HCT116 (cell line): ENCODE measurements at regions not wholly inside any gene's neighbourhood (a gene's known extent, or its start where the extent isn't known, plus 50 kb on each side); places are given as distances from the start of the nearest gene placed in this dataset.

Experiments used
- ATAC-seq: fragments of 200-7000 bp; cut with Tn5 transposase; 2 replicates; pipeline ENCODE4 v1.9.1; 2020; ENCODE audit warnings: mild to moderate bottlenecking, moderate library complexity
- BruUV-seq: library from RNA; stranded (reverse); fragments of 400-500 nt; replicated peaks from 2 replicates; lab custom pipeline; 2021; lab: Mats Ljungman, UMichigan
- CTCF ChIA-PET: fragments of 300-600 bp; sonication (Branson Sonifier 250); formaldehyde crosslinking; loops from one replicate; lab custom pipeline; 2021; ENCODE audit warnings: antibody characterized with exemption; lab: Charles Lee
- POLR2A ChIA-PET: fragments of 300-600, 350-600 bp; sonication (Branson Sonifier 250); formaldehyde crosslinking; loops from one replicate; lab custom pipeline; 2021; ENCODE audit warnings: antibody characterized with exemption; lab: Charles Lee
- RAD21 ChIA-PET, 2 experiments: fragments of 300-600 bp; sonication (Branson Sonifier 250); formaldehyde crosslinking; loops; one replicate each; lab custom pipeline; 2023; ENCODE audit warnings: low total read pairs in 2 of 2; ENCODE audit not compliant: uncharacterized antibody in 2 of 2, unreplicated experiment in 2 of 2, low non-redundant PET in 1 of 2; lab: Charles Lee
- DNase-seq: peaks from one replicate; pipeline ENCODE4 v3.0.0-alpha.2; 2010; ENCODE audit warnings: low read depth, low spot score
- H2AFZ ChIP-seq: fragments of 200-600 bp; shearing (Covaris generic), sonication (generic); 2 replicates; pipeline ENCODE4 v1.6.1; 2017; ENCODE audit warnings: low read depth, mixed run types, mixed read lengths, antibody characterized with exemption, low read length; ENCODE audit not compliant: poor library complexity, severe bottlenecking
- H3K27ac ChIP-seq: 2 replicates; pipeline ENCODE4 v1.5.1; 2012; ENCODE audit warnings: low read depth, low read length
- H3K27me3 ChIP-seq: fragments of 200-600 bp; sonication (generic); 2 replicates; pipeline ENCODE4 v1.6.1; 2016; ENCODE audit warnings: mixed run types, low read length, mixed read lengths; ENCODE audit not compliant: insufficient read depth
- H3K36me3 ChIP-seq, 2 experiments: fragments of 200-500 bp in 1 of 2; fragments of 200-600 bp in 1 of 2; sonication (Bioruptor generic) in 1 of 2; sonication (generic) in 1 of 2; 2 replicates each; pipeline versions ENCODE4 v1.5.1 to v1.6.1; 2014 to 2016; ENCODE audit warnings: low read length in 2 of 2, inconsistent platforms in 1 of 2, mixed read lengths in 1 of 2, mixed run types in 1 of 2; ENCODE audit not compliant: insufficient read depth in 2 of 2, control insufficient read depth in 1 of 2
- H3K4me1 ChIP-seq, 2 experiments: fragments of 200-600 bp in 1 of 2; sonication (generic) in 1 of 2; 2 replicates each; pipeline versions ENCODE4 v1.5.1 to v1.6.1; 2012 to 2017; ENCODE audit warnings: low read length in 2 of 2, inconsistent platforms in 1 of 2, mild to moderate bottlenecking in 1 of 2, mixed read lengths in 1 of 2, mixed run types in 1 of 2, moderate library complexity in 1 of 2; ENCODE audit not compliant: insufficient read depth in 2 of 2, control insufficient read depth in 1 of 2
- H3K4me2 ChIP-seq: fragments of 200-600 bp; sonication (generic); 2 replicates; pipeline ENCODE4 v1.6.1; 2017; ENCODE audit warnings: mixed run types, low read length, mixed read lengths
- H3K4me3 ChIP-seq, 2 experiments: fragments of 200-600 bp in 1 of 2; sonication (generic) in 1 of 2; replicated peaks in 1 of 2; 2 replicates each; pipeline ENCODE4 v1.5.1; 2011 to 2016; ENCODE audit warnings: low read length in 2 of 2, control low read depth in 1 of 2, low read depth in 1 of 2, mild to moderate bottlenecking in 1 of 2, mixed read lengths in 1 of 2, mixed run types in 1 of 2
- H3K79me2 ChIP-seq: fragments of 200-600 bp; sonication (generic); 2 replicates; pipeline ENCODE4 v1.6.1; 2017; ENCODE audit warnings: mild to moderate bottlenecking, mixed run types, low read length, moderate library complexity, mixed read lengths; ENCODE audit not compliant: insufficient read depth
- H3K9ac ChIP-seq: fragments of 200-600 bp; sonication (generic); 2 replicates; pipeline ENCODE4 v1.6.1; 2016; ENCODE audit warnings: low read length, mixed read lengths
- H3K9me2 ChIP-seq: fragments of 200-600 bp; sonication (generic), shearing (Covaris generic); 2 replicates; pipeline ENCODE4 v1.6.1; 2017; ENCODE audit warnings: mixed run types, mild to moderate bottlenecking, moderate library complexity; ENCODE audit not compliant: insufficient read depth
- H3K9me3 ChIP-seq, 2 experiments: fragments of 200-500 bp in 1 of 2; fragments of 200-600 bp in 1 of 2; sonication (Bioruptor generic) in 1 of 2; sonication (generic) in 1 of 2; 2 replicates each; pipeline ENCODE4 v1.6.1; 2014 to 2017; ENCODE audit warnings: low read length in 2 of 2, mixed read lengths in 2 of 2, inconsistent platforms in 1 of 2, low read depth in 1 of 2, mild to moderate bottlenecking in 1 of 2, mixed run types in 1 of 2, moderate library complexity in 1 of 2; ENCODE audit not compliant: control insufficient read depth in 1 of 2, insufficient read depth in 1 of 2
- H4K20me1 ChIP-seq: fragments of 200-600 bp; sonication (generic), shearing (Covaris generic); 2 replicates; pipeline ENCODE4 v1.6.1; 2017; ENCODE audit warnings: mixed run types, mild to moderate bottlenecking, moderate library complexity; ENCODE audit not compliant: insufficient read depth
- ATF3 ChIP-seq: IDR thresholded peaks from 2 replicates; pipeline ENCODE4 v1.6.1; 2012
- CEBPB ChIP-seq: IDR thresholded peaks from 2 replicates; pipeline ENCODE4 v1.6.1; 2012; ENCODE audit warnings: low read depth
- EGR1 ChIP-seq: IDR thresholded peaks from 2 replicates; pipeline ENCODE4 v1.6.1; 2012; ENCODE audit warnings: low read depth
- EZH2phosphoT487 ChIP-seq: fragments of 200-600 bp; IDR thresholded peaks from 2 replicates; pipeline ENCODE4 v1.6.1; 2018; ENCODE audit warnings: antibody characterized with exemption, borderline replicate concordance
- FOSL1 ChIP-seq: IDR thresholded peaks from 2 replicates; pipeline ENCODE4 v1.6.1; 2012; ENCODE audit warnings: low read depth
- JUND ChIP-seq: IDR thresholded peaks from 2 replicates; pipeline ENCODE4 v1.6.1; 2012
- MAX ChIP-seq: IDR thresholded peaks from 2 replicates; pipeline ENCODE4 v1.6.1; 2012
- POLR2A ChIP-seq: IDR thresholded peaks from 2 replicates; pipeline ENCODE4 v1.7.0; 2011; ENCODE audit warnings: borderline replicate concordance; ENCODE audit not compliant: insufficient read depth, insufficient read length; ENCODE audit errors: extremely low read depth
- POLR2AphosphoS5 ChIP-seq: IDR thresholded peaks from 2 replicates; pipeline ENCODE4 v1.6.1; 2011; ENCODE audit warnings: mild to moderate bottlenecking, low read depth, low read length, moderate library complexity
- RAD21 ChIP-seq: IDR thresholded peaks from 2 replicates; pipeline ENCODE4 v1.6.1; 2012; ENCODE audit warnings: low read depth, mild to moderate bottlenecking
- SIN3A ChIP-seq: IDR thresholded peaks from 2 replicates; pipeline ENCODE4 v1.6.1; 2012; ENCODE audit warnings: low read depth
- SP1 ChIP-seq: IDR thresholded peaks from 2 replicates; pipeline ENCODE4 v1.6.1; 2012; ENCODE audit warnings: low read depth
- SRF ChIP-seq: IDR thresholded peaks from 2 replicates; pipeline ENCODE4 v1.6.1; 2012; ENCODE audit warnings: low read depth
- TCF7L2 ChIP-seq: IDR thresholded peaks from 2 replicates; pipeline ENCODE4 v1.7.0; 2011; ENCODE audit warnings: borderline replicate concordance, inconsistent platforms; ENCODE audit not compliant: insufficient read depth, insufficient read length; ENCODE audit errors: extremely low read depth
- YY1 ChIP-seq: IDR thresholded peaks from 2 replicates; pipeline ENCODE4 v1.6.1; 2011; ENCODE audit warnings: low read length, low read depth, moderate library complexity, mild to moderate bottlenecking; ENCODE audit not compliant: insufficient replicate concordance; ENCODE audit errors: extremely low read depth
- ZFX ChIP-seq: fragments of 450-650 bp; IDR thresholded peaks from 2 replicates; pipeline ENCODE4 v1.6.1; 2017
- ZNF274 ChIP-seq: fragments of 200-500 bp; sonication (Bioruptor generic); IDR thresholded peaks from 2 replicates; pipeline ENCODE4 v1.6.1; 2014; ENCODE audit warnings: mild to moderate bottlenecking, low read depth, low read length, inconsistent platforms
- intact Hi-C: fragments of 100-400 bp; cut with micrococcal nuclease; formaldehyde crosslinking; loops from 2 replicates; pipeline ENCODE4 v1.10.0; 2022
- TF ChIP-seq, protein P1 (sequence below): IDR thresholded peaks from 2 replicates; pipeline ENCODE4 v1.6.1; 2011; ENCODE audit warnings: mild to moderate bottlenecking, low read length, moderate library complexity; ENCODE audit not compliant: insufficient replicate concordance; ENCODE audit errors: extremely low read depth
- TF ChIP-seq, protein P2 (sequence below), 3 experiments: fragments of 200-600 bp in 1 of 3; sonication (generic) in 1 of 3; IDR thresholded peaks in 2 of 3; conservative IDR thresholded peaks in 1 of 3; 2 replicates each; pipeline ENCODE4 v1.5.1; 2012 to 2017; ENCODE audit warnings: low read depth in 2 of 3, low read length in 2 of 3, antibody characterized with exemption in 1 of 3, borderline replicate concordance in 1 of 3, control low read depth in 1 of 3, mild to moderate bottlenecking in 1 of 3, mixed read lengths in 1 of 3, mixed run types in 1 of 3, moderate library complexity in 1 of 3; ENCODE audit not compliant: insufficient read depth in 1 of 3

- no peak for TF ChIP-seq CEBPB
- TF ChIP-seq MAX, result no peak
- no peak for TF ChIP-seq TCF7L2
- TF ChIP-seq SRF, result no peak
- TF ChIP-seq, protein P1, sequence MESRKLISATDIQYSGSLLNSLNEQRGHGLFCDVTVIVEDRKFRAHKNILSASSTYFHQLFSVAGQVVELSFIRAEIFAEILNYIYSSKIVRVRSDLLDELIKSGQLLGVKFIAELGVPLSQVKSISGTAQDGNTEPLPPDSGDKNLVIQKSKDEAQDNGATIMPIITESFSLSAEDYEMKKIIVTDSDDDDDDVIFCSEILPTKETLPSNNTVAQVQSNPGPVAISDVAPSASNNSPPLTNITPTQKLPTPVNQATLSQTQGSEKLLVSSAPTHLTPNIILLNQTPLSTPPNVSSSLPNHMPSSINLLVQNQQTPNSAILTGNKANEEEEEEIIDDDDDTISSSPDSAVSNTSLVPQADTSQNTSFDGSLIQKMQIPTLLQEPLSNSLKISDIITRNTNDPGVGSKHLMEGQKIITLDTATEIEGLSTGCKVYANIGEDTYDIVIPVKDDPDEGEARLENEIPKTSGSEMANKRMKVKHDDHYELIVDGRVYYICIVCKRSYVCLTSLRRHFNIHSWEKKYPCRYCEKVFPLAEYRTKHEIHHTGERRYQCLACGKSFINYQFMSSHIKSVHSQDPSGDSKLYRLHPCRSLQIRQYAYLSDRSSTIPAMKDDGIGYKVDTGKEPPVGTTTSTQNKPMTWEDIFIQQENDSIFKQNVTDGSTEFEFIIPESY, result no peak
- TF ChIP-seq SIN3A, result no peak
- no peak for TF ChIP-seq ZFX
- no peak for TF ChIP-seq RAD21
- TF ChIP-seq SP1, result no peak
- TF ChIP-seq EZH2phosphoT487, result no peak
Observed at GRCh38 chr7:156175003-156175402, 362.7 kb upstream of the SHH start (continued).

DNA sequence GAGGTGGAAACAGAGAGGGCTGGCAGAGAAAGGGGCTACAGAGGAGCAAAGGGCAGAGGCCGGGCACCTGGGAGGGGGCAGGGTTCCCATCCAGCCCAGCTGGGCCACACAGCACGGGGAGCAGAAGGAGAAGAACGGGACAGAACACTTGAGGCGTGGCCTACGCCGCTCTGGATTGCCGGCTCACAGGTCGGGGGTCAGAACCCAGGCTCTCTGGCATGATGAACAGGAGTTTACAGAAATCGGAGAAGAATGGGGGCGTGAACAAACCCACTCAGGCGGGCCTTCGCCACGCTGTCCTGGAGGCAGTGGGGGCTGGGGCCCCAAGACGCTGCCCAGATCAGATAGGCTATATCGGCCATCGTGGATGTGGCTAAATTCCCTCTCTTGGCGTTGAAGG is 362.2 kb upstream of the SHH start:
- ChIA-PET POLR2A (no interaction called here), RAD21 (no interaction called here), CTCF (no interaction called here)
- no peaks in the 10 kb centered on the region for H3K79me2 ChIP-seq
- H2AFZ ChIP-seq, result no peak overlapping the region
- no peaks in the 10 kb centered on the region for H3K27me3 ChIP-seq
- TF ChIP-seq EGR1 (no peak), POLR2A (no peak), TCF7L2 (no peak), FOSL1 (no peak), POLR2AphosphoS5 (no peak), JUND (no peak), YY1 (no peak), ATF3 (no peak), SP1 (no peak), CEBPB (no peak), SIN3A (no peak), MAX (no peak), RAD21 (no peak), ZFX (no peak), SRF (no peak), ZNF274 (no peak)
- TF ChIP-seq, protein P1, result no peak
- TF ChIP-seq, protein P2, sequence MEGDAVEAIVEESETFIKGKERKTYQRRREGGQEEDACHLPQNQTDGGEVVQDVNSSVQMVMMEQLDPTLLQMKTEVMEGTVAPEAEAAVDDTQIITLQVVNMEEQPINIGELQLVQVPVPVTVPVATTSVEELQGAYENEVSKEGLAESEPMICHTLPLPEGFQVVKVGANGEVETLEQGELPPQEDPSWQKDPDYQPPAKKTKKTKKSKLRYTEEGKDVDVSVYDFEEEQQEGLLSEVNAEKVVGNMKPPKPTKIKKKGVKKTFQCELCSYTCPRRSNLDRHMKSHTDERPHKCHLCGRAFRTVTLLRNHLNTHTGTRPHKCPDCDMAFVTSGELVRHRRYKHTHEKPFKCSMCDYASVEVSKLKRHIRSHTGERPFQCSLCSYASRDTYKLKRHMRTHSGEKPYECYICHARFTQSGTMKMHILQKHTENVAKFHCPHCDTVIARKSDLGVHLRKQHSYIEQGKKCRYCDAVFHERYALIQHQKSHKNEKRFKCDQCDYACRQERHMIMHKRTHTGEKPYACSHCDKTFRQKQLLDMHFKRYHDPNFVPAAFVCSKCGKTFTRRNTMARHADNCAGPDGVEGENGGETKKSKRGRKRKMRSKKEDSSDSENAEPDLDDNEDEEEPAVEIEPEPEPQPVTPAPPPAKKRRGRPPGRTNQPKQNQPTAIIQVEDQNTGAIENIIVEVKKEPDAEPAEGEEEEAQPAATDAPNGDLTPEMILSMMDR (IDR thresholded peaks at IDR 0.05 in 2 of 3, conservative IDR thresholded peaks at IDR 0.05 in 1 of 3; ENCODE audit: borderline replicate concordance in 1 of 3, insufficient read depth in 1 of 3, low read depth in 2 of 3, low read length in 2 of 3), result no peak
- no peak overlapping the region for H3K4me3 ChIP-seq
- H3K9ac ChIP-seq, result no peak overlapping the region
- H3K36me3 ChIP-seq, result no peaks in the 10 kb centered on the region
- H4K20me1 ChIP-seq, result no peaks in the 10 kb centered on the region
- DNase-seq (no peak), ATAC-seq (no peak)
- no TSS peak for BruUV-seq
- no peaks in the 10 kb centered on the region for H3K9me2 ChIP-seq
- H3K27ac ChIP-seq, result no peak overlapping the region
- intact Hi-C loops, result no loop called here
- no peaks in the 10 kb centered on the region for H3K4me1 ChIP-seq
- H3K9me3 ChIP-seq, result no peaks in the 10 kb centered on the region
- H3K4me2 ChIP-seq, result no peak overlapping the region
